Cortex of kidney (tissue), 1 donor: ENCODE measurements at regions not wholly inside any gene's neighbourhood (a gene's known extent, or its start where the extent isn't known, plus 50 kb on each side); places are given as distances from the start of the nearest gene placed in this dataset.

Source experiments
- DNase-seq: peaks from one replicate; lab custom pipeline; 2025; lab: John Stamatoyannopoulos, UW

- DNase-seq, result no peak
These were observed 1331.7 kb upstream of the WWC1 start for GRCh38 chr5:166959766-166960165.

DNA sequence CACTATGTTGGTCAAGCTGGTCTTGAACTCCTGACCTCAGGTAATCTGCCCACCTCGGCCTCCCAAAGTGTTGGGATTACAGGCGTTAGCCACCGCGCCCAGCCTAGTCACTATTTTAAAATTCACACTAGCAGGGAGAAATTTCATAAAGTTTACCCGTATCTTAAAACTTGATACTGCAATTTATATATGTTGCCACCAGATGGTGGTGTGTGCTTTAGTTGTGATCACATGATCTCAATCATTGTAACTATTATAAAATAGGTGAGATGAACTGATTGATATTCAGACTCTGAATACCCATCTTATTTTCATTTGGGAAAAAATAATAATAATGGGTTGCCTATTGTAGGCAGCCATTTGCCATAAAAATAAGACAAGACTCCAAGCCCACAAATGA, 1330.4 kb upstream of the WWC1 start:
- DNase-seq, result no peak

GRCh38 chr5:166961913-166962312, 1329.5 kb upstream of the WWC1 start:
- DNase-seq, result no peak

DNA sequence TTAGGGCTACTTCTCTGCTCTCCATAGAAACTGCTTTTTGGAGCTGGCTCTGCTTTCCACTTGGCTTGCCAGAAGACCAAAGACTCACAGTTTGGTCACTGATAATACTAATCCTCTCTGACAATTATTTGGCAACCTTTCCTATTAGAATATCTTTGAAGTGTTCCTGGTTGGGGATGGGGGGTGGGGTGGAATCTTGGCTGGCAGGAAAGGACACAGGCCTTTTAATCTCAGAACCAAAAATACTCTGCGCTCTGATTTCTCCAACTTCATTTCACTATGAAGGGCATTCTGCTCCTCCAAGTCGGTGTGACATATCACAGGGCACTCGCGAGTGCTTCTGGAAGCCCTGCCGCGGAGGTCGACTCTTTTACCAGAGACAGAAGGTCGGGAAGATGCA, 1329.0 kb upstream of the WWC1 start:
- DNase-seq, result no peak

- no peak for DNase-seq
These were observed 1327.8 kb upstream of the WWC1 start for GRCh38 chr5:166963596-166963995.

DNA sequence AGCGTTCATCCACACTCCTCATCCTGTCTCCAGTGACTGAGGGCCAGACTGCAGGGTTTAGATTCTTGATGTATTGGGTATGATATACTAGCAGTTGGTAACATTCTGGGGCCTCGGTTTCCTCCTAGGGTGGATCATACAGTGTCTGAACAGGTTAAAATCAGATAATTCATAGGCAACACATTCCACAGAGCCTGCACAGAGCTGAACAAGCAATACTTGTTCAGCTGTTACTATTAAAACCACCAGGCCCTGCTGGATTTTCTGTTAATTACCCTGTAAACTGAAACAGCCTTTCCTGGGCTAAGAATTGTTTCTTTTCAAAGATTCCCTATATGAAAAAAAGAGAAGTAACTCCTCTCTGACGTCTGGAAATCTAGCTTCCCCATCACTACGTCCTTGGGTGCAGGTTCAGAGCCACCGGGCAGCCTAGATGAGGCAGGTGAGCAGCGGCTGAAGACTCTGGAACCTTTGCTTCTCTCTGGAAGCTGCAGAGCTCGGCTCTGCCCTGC, 1313.5 kb upstream of the WWC1 start:
- no peak for DNase-seq

- no peak for DNase-seq
These were observed 1312.0 kb upstream of the WWC1 start for GRCh38 chr5:166979307-166979895.

- no peak for DNase-seq
These were observed 1310.8 kb upstream of the WWC1 start for GRCh38 chr5:166980666-166981065.

GRCh38 chr5:166982226-166982625, 1309.2 kb upstream of the WWC1 start:
- DNase-seq, result no peak

DNA sequence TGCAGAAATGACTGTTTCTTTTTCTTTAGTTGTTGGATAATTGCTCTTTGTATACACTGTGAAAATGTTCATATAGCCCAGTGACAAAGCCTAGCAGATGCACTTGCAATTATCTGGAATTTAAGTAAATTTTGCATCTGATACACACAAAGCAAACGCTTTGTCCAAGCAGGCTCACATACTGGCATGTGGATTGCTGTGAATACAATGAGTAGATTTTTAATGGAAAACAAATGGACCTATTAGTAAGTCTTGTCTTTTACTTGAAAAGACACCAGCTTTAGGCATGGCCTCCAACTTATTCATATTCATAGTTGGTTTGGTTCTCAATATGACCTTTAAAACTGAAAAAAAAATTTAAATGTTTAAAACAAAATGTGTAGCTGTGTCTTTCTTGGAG, 1299.8 kb upstream of the WWC1 start:
- DNase-seq, result no peak

DNA sequence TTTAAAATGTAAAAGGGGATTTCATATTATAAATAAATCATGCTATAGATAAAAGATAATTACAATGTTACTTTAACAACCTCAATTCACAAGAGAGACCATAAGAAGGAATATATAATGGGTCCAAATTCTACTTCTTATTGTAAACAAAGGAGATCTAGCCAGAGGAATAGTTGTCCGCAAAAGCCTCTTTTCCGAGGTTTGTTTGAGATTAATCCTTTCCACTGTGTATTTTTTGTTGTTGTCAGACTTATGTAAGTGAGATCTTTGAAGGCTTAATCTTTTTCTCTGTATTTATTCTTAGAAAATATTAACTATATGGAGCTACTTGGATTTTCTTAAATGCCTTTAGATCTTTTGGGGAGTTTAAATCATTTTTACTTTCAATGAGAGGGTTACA, 1299.3 kb upstream of the WWC1 start:
- no peak for DNase-seq

- no peak for DNase-seq
These were observed 1298.3 kb upstream of the WWC1 start for GRCh38 chr5:166992874-166993722.

- DNase-seq, result no peak
These were observed 1297.2 kb upstream of the WWC1 start for GRCh38 chr5:166994226-166994625.

DNA sequence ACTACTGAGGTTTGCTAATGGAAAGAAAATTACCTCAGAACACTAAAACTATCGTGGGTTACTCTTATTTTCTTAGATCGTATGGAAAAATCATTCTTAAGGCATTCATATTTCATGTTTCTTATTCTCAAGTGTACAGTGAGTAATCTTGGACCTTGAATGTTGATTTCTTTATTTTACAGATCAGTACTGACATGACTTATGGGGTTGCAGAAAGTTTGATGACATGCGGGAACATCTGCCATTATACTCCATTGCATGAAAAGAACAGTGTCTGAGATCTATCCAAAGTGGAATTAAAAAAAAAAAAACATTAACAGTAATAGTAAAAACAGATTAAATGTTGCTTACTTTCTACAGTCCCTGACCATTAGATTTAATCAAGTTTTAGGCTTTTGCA, 1290.2 kb upstream of the WWC1 start:
- no peak for DNase-seq

GRCh38 chr5:167008705-167009104, 1282.7 kb upstream of the WWC1 start:
- no peak for DNase-seq

DNA sequence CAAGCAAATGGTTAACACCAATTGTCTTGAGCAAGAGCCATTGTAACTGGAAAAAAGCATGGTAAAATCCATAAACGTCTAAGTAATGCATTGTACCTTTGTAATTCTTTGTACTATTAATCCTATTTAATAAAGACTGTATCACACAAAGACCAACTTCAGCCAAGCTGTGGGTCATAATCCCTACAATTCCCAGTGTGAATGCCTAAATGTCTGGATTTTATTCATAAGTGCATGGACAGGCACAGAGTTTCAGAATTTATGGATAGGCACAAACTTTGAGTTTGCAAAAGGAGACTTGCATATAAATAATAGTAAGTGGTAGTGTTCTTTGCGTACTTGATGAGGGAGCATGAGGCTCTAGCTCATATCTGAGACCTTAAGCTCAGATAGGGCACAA, 1280.2 kb upstream of the WWC1 start:
- no peak for DNase-seq

DNA sequence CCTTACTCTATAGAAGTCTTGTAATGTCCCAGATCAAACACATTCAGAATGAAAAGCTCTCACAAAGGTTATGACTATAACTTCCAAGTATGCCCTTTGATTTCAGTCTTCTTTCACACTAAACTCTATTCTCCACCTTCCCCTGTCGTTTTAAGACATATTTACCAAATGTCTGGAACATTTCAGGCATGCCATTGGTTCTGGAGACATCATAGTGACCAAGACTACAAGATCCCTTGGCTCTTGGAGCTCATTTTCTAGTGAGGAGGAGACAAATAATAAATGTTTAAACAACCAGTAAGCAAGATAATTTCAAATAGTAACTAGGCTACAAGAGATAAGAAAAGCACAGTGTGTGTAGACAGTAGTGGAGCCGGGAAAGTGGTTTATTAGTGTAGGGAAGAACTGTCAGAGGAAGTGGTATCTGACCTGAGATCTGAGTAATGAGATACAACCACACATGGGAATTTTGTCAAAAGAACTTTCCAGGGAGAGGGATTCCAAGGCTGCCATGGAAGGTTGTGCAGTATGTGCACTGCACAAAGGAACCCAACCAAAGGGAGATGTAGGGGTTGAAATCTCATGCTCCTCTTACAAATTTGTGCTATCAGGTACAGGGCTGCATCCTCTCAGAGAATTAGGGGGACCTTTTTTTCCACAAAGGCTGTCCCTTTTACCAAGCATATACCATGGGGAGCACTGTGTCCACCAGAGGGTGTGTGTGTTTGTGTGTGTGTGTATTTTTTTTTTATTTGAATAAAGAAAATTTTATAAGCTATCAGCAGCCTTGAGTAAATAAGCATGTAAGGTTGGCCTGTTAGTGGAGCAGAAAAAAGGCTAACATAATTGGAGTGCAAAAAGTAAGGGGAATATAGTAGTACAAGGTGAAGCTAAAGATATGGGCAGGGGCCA, 1279.1 kb upstream of the WWC1 start:
- no peak for DNase-seq

DNA sequence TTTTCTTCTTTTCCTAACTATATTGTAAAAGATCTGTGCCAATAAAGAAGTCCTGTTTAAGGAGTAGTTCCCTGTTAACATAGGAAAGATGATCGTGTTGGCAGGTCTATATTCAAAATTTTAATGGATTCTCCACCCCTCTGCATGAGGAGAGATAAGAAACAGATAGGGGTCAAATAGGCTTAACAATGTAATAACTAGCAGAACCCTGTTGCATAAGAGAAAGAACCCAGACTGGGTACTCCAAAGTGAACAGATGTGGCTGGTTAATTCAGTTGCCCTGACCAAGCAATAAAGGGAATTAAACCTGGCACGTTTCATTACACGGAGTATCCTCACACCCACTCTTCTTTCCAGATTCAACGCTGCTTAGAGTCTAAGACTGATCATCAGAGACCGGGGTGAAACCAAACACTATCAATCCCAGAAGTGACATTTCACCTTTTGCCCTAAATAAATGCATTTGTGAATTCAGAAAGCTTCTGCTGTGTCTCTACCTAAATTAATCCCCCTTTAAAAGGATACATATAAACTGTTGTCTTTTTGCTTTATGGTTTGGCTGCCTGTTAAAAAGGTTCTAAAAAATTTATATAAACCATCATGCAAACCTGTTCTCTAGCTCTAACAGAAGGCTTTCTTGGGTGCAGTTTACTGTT, 1276.9 kb upstream of the WWC1 start:
- DNase-seq, result no peak

- no peak for DNase-seq
These were observed 1271.0 kb upstream of the WWC1 start for GRCh38 chr5:167020418-167020817.

DNA sequence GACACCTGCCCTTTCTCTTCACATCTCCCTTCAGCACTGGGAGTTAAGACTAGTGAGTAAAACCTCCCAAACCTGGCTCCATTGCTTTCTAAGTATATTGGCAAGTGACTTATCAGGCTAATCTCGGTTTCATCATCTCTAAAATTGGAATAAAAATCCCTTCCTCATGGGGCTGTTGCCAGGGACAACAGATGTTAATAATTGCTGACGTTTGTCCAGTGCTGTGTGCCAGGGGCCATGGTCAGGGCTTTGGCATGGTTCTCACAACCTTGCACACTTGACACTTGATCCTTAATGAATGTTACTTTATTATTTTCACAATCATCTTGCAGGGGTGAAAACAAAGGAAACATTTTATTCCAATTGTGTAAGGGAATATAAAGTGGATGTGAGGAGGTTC, 1262.0 kb upstream of the WWC1 start:
- no peak for DNase-seq

DNA sequence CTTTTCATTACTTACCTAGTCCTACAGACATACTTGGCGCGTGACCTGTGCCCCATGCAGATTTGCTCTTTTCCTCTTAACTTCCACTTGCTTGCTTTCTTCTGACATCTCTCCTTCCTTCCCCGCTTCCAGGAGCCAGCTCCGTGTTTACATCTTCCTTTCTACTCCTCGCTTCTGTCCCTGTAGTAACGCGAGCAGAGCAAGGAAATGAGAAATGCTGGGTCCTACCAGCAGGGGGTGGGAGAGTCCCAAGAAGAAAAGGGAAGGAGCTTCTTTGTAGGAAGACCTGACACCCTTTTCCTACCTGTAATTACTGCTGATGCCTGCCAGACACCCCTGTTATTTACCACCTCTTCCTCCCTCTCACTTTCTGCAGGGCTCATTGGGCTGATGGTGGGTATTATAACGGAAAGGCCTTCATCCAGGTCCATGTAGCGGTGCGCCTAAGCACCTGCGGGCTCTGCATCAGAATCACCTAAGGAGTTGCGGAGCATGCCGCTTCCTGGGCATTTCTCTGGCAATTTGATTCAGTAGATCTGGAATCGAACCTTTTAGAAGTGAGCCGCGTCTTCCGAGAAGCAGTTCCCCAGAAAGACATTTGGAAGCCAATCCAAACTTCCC, 1260.8 kb upstream of the WWC1 start:
- DNase-seq, result no peak

DNA sequence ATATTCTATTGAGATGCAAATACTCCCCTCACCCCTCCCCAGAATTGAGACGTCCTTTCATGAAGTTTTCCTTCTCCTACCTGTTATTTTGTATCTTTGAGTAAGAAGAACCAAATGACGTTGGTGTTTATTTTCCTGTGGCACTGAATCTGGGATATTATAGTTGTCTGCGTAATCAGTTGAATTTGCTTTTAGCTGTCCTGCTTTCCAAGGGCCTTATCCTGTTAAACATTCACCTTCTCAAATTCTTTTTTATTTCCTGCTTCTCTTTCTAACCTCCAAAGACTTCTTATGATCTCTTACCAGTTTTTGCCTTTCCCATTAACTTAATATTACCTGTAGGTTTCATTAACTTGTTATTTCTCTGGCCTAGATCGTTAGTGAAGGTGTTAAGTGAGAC, 1254.9 kb upstream of the WWC1 start:
- no peak for DNase-seq
